Astrocyte (in vitro differentiated cells and primary cell): ENCODE measurements at regions not wholly inside any gene's neighbourhood (a gene's known extent, or its start where the extent isn't known, plus 50 kb on each side); places are given as distances from the start of the nearest gene placed in this dataset.

Experiments used
- CTCF ChIP-seq: IDR thresholded peaks from 2 replicates; pipeline ENCODE4 v1.5.1; 2011; ENCODE audit warnings: low read depth, mild to moderate bottlenecking, inconsistent platforms, low read length, moderate library complexity; ENCODE audit not compliant: insufficient read depth
- EZH2 ChIP-seq: IDR thresholded peaks from 2 replicates; pipeline ENCODE4 v1.6.1; 2012; ENCODE audit warnings: mild to moderate bottlenecking, low read length, inconsistent platforms; ENCODE audit not compliant: insufficient read depth

GRCh38 chr4:163858515-163858914, 364.0 kb downstream of the TMA16 start:
- TF ChIP-seq CTCF (no peak), EZH2 (no peak)
